T-helper 17 cell (primary cell): ENCODE measurements at regions not wholly inside any gene's neighbourhood (a gene's known extent, or its start where the extent isn't known, plus 50 kb on each side); places are given as distances from the start of the nearest gene placed in this dataset.

Experiments used
- ATAC-seq: fragments of 150-1000 bp; cut with Tn5 transposase; 2 replicates; pipeline ENCODE4 v1.10.0; 2021; ENCODE audit warnings: mild to moderate bottlenecking, moderate library complexity
- DNase-seq, 3 donors: peaks; one replicate each; pipeline versions ENCODE4 v3.0.0 to v3.0.0-alpha.2; 2020 to 2021
- H3K9me3 ChIP-seq: one replicate; pipeline ENCODE4 v1.7.0; 2013; ENCODE audit warnings: low read length, mild to moderate bottlenecking; ENCODE audit not compliant: control insufficient read depth, poor library complexity, severe bottlenecking
- H3K27ac Mint-ChIP-seq: one replicate; pipeline ENCODE4 v1.8.0; 2022; ENCODE audit warnings: mild to moderate bottlenecking, moderate library complexity, mixed read lengths
- H3K27me3 Mint-ChIP-seq: one replicate; pipeline ENCODE4 v1.8.0; 2022; ENCODE audit warnings: mixed read lengths
- H3K36me3 Mint-ChIP-seq: one replicate; pipeline ENCODE4 v1.8.0; 2022; ENCODE audit warnings: low read depth, mixed read lengths
- H3K4me1 Mint-ChIP-seq: one replicate; pipeline ENCODE4 v1.8.0; 2022; ENCODE audit warnings: mild to moderate bottlenecking, mixed read lengths
- H3K4me3 Mint-ChIP-seq: one replicate; pipeline ENCODE4 v1.8.0; 2022; ENCODE audit warnings: mild to moderate bottlenecking, moderate library complexity, mixed read lengths

GRCh38 chr1:163897412-163898155 lies 575.8 kb downstream of the NUF2 start:
- Mint-ChIP-seq H3K27ac (no peak overlapping the region), H3K27me3 (no peaks in the 10 kb centered on the region), H3K4me1 (no peaks in the 10 kb centered on the region), H3K4me3 (no peak overlapping the region), H3K36me3 (no peaks in the 10 kb centered on the region)
- no peaks in the 10 kb centered on the region for H3K9me3 ChIP-seq
- ATAC-seq, result no peak
- no peak for DNase-seq

- no peaks in the 10 kb centered on the region for H3K27me3 Mint-ChIP-seq
- DNase-seq (no peak), ATAC-seq (no peak)
- H3K9me3 ChIP-seq, result peaks cover 3% of the 10 kb centered on the region
- no peaks in the 10 kb centered on the region for H3K4me1 Mint-ChIP-seq
- H3K27ac Mint-ChIP-seq, result no peak overlapping the region
- no peak overlapping the region for H3K4me3 Mint-ChIP-seq
- no peaks in the 10 kb centered on the region for H3K36me3 Mint-ChIP-seq
These were observed 584.5 kb downstream of the NUF2 start for GRCh38 chr1:163906283-163906682.

DNA sequence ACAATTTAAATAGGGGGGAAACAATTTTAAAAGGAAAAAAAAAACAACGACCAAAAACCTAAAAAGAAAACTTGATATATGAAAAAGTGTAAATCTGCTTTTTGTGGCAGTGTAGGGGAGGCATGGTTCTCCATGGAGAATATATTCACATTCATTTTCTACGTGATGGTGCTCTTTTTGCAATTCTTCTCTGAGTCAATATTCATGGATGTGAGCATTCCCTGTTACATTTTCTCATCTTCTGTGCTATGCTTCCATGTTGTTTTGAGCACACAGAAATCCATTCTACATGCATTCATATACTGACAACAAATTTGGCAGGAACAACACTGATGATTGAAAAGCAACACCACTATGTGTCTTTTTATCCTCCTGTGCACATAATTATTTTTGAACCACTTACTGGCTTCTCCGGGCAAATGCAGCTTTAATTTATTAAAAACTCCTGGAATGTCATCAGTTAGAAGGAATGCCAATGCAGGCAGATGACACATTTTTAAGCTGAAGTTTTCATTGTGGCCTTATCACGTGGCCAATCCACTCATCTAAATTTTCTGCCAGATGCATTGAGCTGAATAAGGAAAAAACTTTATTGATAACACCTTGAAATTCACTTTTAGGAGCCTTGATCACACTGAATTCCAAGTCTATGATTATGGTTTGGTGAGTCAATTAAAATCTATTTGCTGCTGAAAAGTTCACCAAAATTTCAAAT lies 590.6 kb downstream of the NUF2 start:
- DNase-seq (no peak), ATAC-seq (no peak)
- H3K36me3 Mint-ChIP-seq, result no peaks in the 10 kb centered on the region
- H3K9me3 ChIP-seq, result peaks cover 3% of the 10 kb centered on the region
- H3K27ac Mint-ChIP-seq, result no peak overlapping the region
- H3K4me1 Mint-ChIP-seq, result no peaks in the 10 kb centered on the region
- H3K27me3 Mint-ChIP-seq, result no peaks in the 10 kb centered on the region
- H3K4me3 Mint-ChIP-seq, result no peak overlapping the region

DNA sequence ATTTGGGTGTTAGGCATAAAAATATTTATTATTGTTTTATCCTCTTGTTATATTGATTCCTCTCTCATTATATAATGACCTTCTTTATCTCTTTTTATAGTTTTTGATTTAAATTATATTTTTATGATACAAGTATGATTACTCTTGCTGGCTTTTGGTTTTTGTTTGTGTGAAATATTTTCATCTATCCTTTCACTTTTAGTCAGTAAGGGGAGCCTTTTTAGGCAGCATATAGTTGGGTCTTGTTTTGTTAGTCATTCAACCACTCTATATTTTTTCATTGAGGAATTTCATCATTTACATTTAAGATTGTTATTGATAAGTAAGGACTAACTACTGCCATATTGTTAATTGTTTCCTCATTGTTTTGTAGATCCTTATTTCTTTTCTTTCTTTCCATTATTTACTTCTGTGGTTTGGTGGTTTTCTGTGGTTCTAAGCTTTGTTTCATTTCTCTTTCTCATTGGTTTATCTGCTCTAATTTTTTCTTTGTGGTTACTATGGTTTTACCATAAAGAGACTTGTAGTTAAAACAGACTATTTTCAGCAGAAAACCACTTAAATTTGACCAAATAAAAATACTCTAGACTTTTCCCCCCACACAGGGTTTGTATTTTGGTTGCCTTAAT lies 593.1 kb downstream of the NUF2 start:
- no peaks in the 10 kb centered on the region for H3K36me3 Mint-ChIP-seq
- H3K27ac Mint-ChIP-seq, result no peak overlapping the region
- DNase-seq (no peak), ATAC-seq (no peak)
- H3K4me3 Mint-ChIP-seq, result no peak overlapping the region
- no peaks in the 10 kb centered on the region for H3K4me1 Mint-ChIP-seq
- H3K9me3 ChIP-seq, result no peaks in the 10 kb centered on the region
- no peaks in the 10 kb centered on the region for H3K27me3 Mint-ChIP-seq

DNA sequence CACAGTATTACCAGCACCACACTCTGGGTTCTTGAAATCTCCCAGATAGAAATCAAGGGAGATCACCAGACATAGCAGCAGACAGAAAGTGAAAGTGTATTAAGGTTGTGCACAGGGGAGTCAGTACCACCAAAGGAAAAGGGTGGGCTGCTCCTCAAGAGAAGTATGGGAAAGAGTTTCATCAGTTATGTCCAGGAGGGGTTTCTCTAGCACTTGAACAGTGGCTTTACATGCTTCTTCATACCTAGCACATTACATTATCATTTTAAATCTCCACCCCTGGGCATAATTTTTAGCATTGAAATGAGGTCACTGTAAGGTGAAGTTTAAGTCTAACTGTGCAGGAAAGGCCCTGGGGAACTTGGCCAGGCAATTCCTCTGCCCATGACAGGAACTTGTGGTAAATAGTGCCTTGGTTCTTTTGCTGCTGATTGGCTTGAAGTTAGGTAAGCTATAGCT lies 601.0 kb downstream of the NUF2 start:
- no peaks in the 10 kb centered on the region for H3K4me1 Mint-ChIP-seq
- ATAC-seq (no peak), DNase-seq (no peak)
- H3K4me3 Mint-ChIP-seq, result no peak overlapping the region
- H3K27ac Mint-ChIP-seq, result no peak overlapping the region
- H3K36me3 Mint-ChIP-seq, result no peaks in the 10 kb centered on the region
- no peaks in the 10 kb centered on the region for H3K9me3 ChIP-seq
- H3K27me3 Mint-ChIP-seq, result no peaks in the 10 kb centered on the region

- no peaks in the 10 kb centered on the region for H3K36me3 Mint-ChIP-seq
- no peak for ATAC-seq
- H3K27me3 Mint-ChIP-seq, result no peaks in the 10 kb centered on the region
- H3K9me3 ChIP-seq, result no peaks in the 10 kb centered on the region
- no peak overlapping the region for H3K27ac Mint-ChIP-seq
- DNase-seq, result no peak
- H3K4me3 Mint-ChIP-seq, result no peak overlapping the region
- no peaks in the 10 kb centered on the region for H3K4me1 Mint-ChIP-seq
These were observed 602.3 kb downstream of the NUF2 start for GRCh38 chr1:163924041-163924440.

DNA sequence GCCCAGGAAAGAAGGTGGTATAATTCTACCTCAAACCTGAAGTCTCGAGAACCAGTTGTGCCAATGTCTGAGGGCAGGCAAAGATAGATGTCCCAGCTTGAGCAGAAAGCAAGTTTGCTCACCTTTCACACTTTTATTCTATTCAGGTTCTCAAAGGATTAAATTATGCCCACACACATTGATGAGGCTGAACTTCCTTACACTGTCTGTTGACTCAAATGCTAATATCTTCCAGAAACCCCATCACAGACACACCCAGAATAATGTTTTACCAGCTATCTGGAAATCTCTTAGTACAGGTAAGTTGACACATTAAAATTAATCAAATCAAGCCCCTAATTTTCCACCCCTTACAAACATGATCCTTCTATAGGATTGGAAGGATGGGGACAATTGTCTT lies 605.7 kb downstream of the NUF2 start:
- H3K36me3 Mint-ChIP-seq, result no peaks in the 10 kb centered on the region
- DNase-seq (no peak), ATAC-seq (no peak)
- H3K27me3 Mint-ChIP-seq, result no peaks in the 10 kb centered on the region
- H3K4me1 Mint-ChIP-seq, result no peaks in the 10 kb centered on the region
- no peaks in the 10 kb centered on the region for H3K9me3 ChIP-seq
- H3K4me3 Mint-ChIP-seq, result no peak overlapping the region
- H3K27ac Mint-ChIP-seq, result no peak overlapping the region

DNA sequence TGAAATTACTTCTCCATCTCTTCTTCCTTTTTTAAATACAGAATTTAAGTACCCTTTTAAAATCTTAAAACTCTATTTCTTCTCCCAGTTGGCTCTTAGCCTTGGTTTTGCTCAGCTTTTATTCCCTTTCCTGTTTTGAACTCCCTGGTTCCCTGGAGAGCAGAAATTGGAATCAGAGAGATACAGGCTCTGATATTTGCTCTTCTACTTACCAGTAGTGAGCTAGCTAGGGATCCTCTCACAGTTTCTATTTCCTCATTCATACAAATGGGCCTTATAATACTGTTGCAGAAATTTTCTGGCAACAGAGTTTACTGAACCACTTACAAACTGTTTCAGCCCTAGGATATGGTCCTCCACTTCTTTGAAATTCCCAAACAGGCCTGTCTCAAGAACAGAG lies 606.3 kb downstream of the NUF2 start:
- H3K27ac Mint-ChIP-seq, result no peak overlapping the region
- ATAC-seq (no peak), DNase-seq (no peak)
- H3K27me3 Mint-ChIP-seq, result no peaks in the 10 kb centered on the region
- H3K4me1 Mint-ChIP-seq, result no peaks in the 10 kb centered on the region
- no peak overlapping the region for H3K4me3 Mint-ChIP-seq
- H3K9me3 ChIP-seq, result no peaks in the 10 kb centered on the region
- no peaks in the 10 kb centered on the region for H3K36me3 Mint-ChIP-seq

GRCh38 chr1:163928651-163929050 lies 606.9 kb downstream of the NUF2 start:
- no peaks in the 10 kb centered on the region for H3K36me3 Mint-ChIP-seq

DNA sequence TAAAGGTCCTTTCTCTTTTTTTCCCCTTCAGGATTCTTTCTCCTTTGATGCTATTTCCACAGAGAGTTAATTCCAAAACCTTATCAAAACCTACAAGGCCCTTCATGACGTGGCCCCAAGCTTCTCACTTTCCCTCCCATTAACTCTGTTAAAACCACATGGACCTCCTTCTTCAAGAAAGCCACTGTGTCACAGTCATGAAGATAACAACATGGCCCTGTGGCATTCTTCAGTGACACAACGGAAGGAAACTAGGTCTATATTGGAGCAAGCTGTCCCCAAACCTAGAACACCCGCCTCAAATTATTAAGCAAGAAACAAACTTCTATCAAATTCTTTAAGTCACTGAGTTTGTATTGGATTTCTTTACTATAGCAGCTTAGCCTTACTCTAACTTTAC lies 611.1 kb downstream of the NUF2 start:
- no peaks in the 10 kb centered on the region for H3K4me1 Mint-ChIP-seq
- H3K4me3 Mint-ChIP-seq, result no peak overlapping the region
- no peak for ATAC-seq
- H3K36me3 Mint-ChIP-seq, result no peaks in the 10 kb centered on the region
- no peaks in the 10 kb centered on the region for H3K27me3 Mint-ChIP-seq
- DNase-seq, result no peak
- no peak overlapping the region for H3K27ac Mint-ChIP-seq
- H3K9me3 ChIP-seq, result no peaks in the 10 kb centered on the region

More at GRCh38 chr1:163928651-163929050, 606.9 kb downstream of the NUF2 start:
- no peak for ATAC-seq
- H3K4me1 Mint-ChIP-seq, result no peaks in the 10 kb centered on the region
- no peak overlapping the region for H3K4me3 Mint-ChIP-seq
- no peak overlapping the region for H3K27ac Mint-ChIP-seq
- H3K27me3 Mint-ChIP-seq, result no peaks in the 10 kb centered on the region
- no peaks in the 10 kb centered on the region for H3K9me3 ChIP-seq
- no peak for DNase-seq

DNA sequence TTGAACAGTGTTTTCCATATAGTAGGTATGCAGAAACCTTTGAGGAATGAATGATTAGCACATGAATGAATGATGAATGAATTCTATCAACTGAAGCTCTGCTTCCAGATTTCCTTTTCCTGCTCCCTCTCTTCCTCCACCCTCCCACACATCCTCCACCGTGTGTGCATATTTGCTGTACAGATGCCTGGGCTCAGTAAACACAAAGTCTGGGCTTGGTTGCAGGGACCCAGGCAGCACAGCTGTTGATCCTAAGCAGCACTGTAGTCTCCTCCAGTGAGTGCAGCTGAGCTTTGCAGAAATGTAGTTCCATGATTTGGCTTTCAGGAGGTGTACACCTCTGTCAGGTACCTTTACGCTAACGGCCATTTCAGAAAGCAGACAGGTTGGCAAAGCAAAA lies 611.7 kb downstream of the NUF2 start:
- Mint-ChIP-seq H3K27ac (no peak overlapping the region), H3K27me3 (no peaks in the 10 kb centered on the region), H3K36me3 (no peaks in the 10 kb centered on the region), H3K4me3 (no peak overlapping the region), H3K4me1 (no peaks in the 10 kb centered on the region)
- ATAC-seq (no peak), DNase-seq (no peak)
- H3K9me3 ChIP-seq, result no peaks in the 10 kb centered on the region

- DNase-seq (no peak), ATAC-seq (no peak)
- H3K9me3 ChIP-seq, result no peaks in the 10 kb centered on the region
- Mint-ChIP-seq H3K4me1 (no peaks in the 10 kb centered on the region), H3K4me3 (no peak overlapping the region), H3K36me3 (no peaks in the 10 kb centered on the region), H3K27me3 (no peaks in the 10 kb centered on the region), H3K27ac (no peak overlapping the region)
These were observed 614.1 kb downstream of the NUF2 start for GRCh38 chr1:163935738-163936374.

- Mint-ChIP-seq H3K4me1 (no peaks in the 10 kb centered on the region), H3K27ac (no peak overlapping the region), H3K4me3 (no peak overlapping the region), H3K27me3 (no peaks in the 10 kb centered on the region), H3K36me3 (no peaks in the 10 kb centered on the region)
- DNase-seq (no peak), ATAC-seq (no peak)
- peaks cover 4% of the 10 kb centered on the region for H3K9me3 ChIP-seq
These were observed 599.4 kb upstream of the PBX1 start for GRCh38 chr1:163959622-163960021.
